Astrocyte (in vitro differentiated cells and primary cell): ENCODE measurements at regions not wholly inside any gene's neighbourhood (a gene's known extent, or its start where the extent isn't known, plus 50 kb on each side); places are given as distances from the start of the nearest gene placed in this dataset.

Experiments
- CTCF ChIP-seq: IDR thresholded peaks from 2 replicates; pipeline ENCODE4 v1.5.1; 2011; ENCODE audit warnings: low read depth, mild to moderate bottlenecking, inconsistent platforms, low read length, moderate library complexity; ENCODE audit not compliant: insufficient read depth
- EZH2 ChIP-seq: IDR thresholded peaks from 2 replicates; pipeline ENCODE4 v1.6.1; 2012; ENCODE audit warnings: mild to moderate bottlenecking, low read length, inconsistent platforms; ENCODE audit not compliant: insufficient read depth

- no peak for TF ChIP-seq EZH2
- TF ChIP-seq CTCF, result no peak
Observed at GRCh38 chr5:165244407-165244806, 1739.0 kb downstream of the MAT2B start.
